ENCODE measurements at regions not wholly inside any gene's neighbourhood (a gene's known extent, or its start where the extent isn't known, plus 50 kb on each side); places are given as distances from the start of the nearest gene placed in this dataset.

DNA sequence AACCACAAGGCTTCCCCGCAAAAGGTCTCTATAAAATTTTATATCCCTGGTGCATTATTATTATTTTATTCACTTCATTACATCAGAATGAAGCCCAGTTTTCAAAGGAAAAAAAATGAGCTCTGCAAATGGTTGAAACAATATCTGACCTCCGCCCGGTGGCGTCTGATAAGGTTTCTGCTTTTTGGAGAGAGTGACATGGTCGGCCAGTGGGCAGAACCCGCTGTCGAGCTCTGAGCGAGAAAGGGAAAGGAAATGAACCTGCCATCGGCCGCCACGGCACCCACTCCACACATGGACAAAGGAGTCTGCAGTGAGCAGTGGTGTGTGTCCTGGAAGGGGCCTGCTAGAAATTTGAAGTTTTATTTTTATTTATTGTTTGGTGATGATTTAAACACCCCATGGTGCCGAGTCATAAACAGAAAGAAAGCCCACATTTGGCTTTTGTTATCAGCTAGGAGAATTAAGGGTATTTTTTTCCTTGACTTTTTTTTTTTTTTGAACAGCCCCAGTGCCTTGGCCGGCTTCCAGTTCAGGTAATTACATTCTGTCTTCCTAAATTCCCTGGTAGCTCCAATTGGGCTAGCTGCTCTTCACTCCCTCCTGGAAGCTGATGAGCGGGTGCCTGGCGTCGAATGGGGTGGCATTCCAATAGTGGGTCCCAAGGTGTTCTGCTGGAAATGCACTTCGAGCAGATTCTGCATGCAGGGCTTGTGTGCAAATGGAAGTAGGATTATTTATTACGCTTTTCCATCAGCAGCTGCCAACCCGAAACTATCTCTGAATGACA, 149.4 kb upstream of the MKI67 start:
- no peak overlapping the region for H3K4me3 ChIP-seq
- H3K9me3 ChIP-seq (ENCODE audit: control insufficient read depth in 4 of 4, insufficient read depth in 3 of 4, low read length in 3 of 4) = peaks cover 0 to 3% (median 0%) of the 10 kb centered on the region in 4 donors
- 54 to 55% methylated on average over 19 of the region's 19 CpGs for WGBS, 2 donors
- H3K9ac ChIP-seq (ENCODE audit: insufficient read depth in 1 of 2, low read length in 2 of 2) = no peak overlapping the region
- DNase-seq = no peak
- H3K36me3 ChIP-seq (ENCODE audit: control insufficient read depth in 4 of 4, insufficient read depth in 4 of 4, low read length in 4 of 4) = no peaks in the 10 kb centered on the region
- TF ChIP-seq, protein P1, sequence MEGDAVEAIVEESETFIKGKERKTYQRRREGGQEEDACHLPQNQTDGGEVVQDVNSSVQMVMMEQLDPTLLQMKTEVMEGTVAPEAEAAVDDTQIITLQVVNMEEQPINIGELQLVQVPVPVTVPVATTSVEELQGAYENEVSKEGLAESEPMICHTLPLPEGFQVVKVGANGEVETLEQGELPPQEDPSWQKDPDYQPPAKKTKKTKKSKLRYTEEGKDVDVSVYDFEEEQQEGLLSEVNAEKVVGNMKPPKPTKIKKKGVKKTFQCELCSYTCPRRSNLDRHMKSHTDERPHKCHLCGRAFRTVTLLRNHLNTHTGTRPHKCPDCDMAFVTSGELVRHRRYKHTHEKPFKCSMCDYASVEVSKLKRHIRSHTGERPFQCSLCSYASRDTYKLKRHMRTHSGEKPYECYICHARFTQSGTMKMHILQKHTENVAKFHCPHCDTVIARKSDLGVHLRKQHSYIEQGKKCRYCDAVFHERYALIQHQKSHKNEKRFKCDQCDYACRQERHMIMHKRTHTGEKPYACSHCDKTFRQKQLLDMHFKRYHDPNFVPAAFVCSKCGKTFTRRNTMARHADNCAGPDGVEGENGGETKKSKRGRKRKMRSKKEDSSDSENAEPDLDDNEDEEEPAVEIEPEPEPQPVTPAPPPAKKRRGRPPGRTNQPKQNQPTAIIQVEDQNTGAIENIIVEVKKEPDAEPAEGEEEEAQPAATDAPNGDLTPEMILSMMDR (IDR thresholded peaks at IDR 0.05; ENCODE audit: control extremely low read depth, extremely low read depth) = no peak
- H3K27me3 ChIP-seq (ENCODE audit: control insufficient read depth in 3 of 3, insufficient read depth in 3 of 3, low read length in 2 of 3) = peaks cover 3 to 13% (median 6%) of the 10 kb centered on the region in 3 donors
- H3K4me1 ChIP-seq (ENCODE audit: control insufficient read depth in 5 of 5, insufficient read depth in 5 of 5, low read length in 5 of 5) = peaks cover 0 to 10% (median 0%) of the 10 kb centered on the region in 5 donors
- H3K27ac ChIP-seq (ENCODE audit: low read depth in 1 of 2, low read length in 1 of 2) = no peak overlapping the region
- ATAC-seq (ENCODE audit: insufficient read depth, low FRiP score) = no peak

DNA sequence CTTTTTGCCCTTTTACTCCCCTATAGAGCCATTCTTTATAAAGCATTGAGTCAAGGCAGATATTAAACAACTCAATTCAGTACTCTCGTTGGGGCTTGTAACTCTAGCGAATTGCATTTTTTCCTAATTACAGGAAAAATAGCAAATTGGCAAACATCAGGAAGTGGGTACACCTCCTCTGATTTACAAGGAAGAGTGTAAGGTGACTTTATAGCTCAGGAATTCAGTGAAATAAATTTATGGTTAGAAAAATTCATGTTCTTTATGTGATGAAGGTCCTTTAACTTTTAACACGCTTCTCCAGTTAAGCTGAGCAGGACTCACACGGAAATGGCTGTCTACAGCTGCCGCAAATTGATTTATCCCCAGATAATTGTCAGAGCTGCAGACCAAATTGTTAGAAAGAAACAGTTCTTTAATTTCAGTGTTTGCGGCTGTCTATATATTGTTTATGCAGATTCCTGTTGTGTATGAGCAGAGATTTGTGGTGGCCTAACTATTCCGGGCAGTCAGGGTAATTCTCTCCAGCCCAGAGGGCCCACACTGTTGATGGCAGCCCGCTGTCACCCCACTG, 151.1 kb upstream of the MKI67 start:
- H3K4me1 ChIP-seq (ENCODE audit: control insufficient read depth in 5 of 5, insufficient read depth in 5 of 5, low read length in 5 of 5) = peaks cover 0 to 10% (median 0%) of the 10 kb centered on the region in 5 donors
- H3K27me3 ChIP-seq (ENCODE audit: control insufficient read depth in 3 of 3, insufficient read depth in 3 of 3, low read length in 2 of 3) = peaks cover 3 to 17% (median 6%) of the 10 kb centered on the region in 3 donors
- ATAC-seq (ENCODE audit: insufficient read depth, low FRiP score) (no peak), DNase-seq (no peak)
- peaks cover 0 to 3% (median 0%) of the 10 kb centered on the region in 4 donors for H3K9me3 ChIP-seq (ENCODE audit: control insufficient read depth in 4 of 4, insufficient read depth in 3 of 4, low read length in 3 of 4)
- 54 to 57% methylated on average over 8 of the region's 8 CpGs for WGBS, 2 donors
- H3K4me3 ChIP-seq = no peak overlapping the region
- H3K27ac ChIP-seq (ENCODE audit: low read depth in 1 of 2, low read length in 1 of 2) = no peak overlapping the region
- no peaks in the 10 kb centered on the region for H3K36me3 ChIP-seq (ENCODE audit: control insufficient read depth in 4 of 4, insufficient read depth in 4 of 4, low read length in 4 of 4)
- no peak overlapping the region for H3K9ac ChIP-seq (ENCODE audit: insufficient read depth in 1 of 2, low read length in 2 of 2)
- TF ChIP-seq, protein P1 (IDR thresholded peaks at IDR 0.05; ENCODE audit: control extremely low read depth, extremely low read depth) = no peak

DNA sequence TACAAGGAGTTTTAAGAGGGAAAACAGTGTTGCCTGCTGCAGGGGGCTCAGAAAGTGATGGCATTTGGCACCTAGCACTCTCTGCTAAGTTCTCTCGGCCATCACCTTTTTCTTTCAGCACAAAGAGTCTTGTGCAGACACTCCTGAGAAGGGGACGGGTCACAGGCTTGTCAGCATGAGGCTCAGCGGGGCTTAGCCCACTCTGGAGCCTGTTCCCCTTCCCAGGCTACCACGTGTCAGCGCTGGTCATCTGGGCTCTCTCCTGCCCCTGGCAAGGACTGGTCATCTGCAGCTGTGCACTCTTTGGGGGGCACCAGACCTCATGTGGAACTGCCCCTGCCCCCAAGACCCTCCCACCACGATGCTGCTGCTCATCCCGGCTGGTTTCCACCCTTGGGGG, 152.1 kb upstream of the MKI67 start:
- Histone ChIP-seq H3K4me3 (no peak overlapping the region), H3K9me3 (ENCODE audit: control insufficient read depth in 4 of 4, insufficient read depth in 3 of 4, low read length in 3 of 4) (peaks cover 0 to 3% (median 0%) of the 10 kb centered on the region in 4 donors), H3K27ac (ENCODE audit: low read depth in 1 of 2, low read length in 1 of 2) (no peak overlapping the region), H3K9ac (ENCODE audit: insufficient read depth in 1 of 2, low read length in 2 of 2) (no peak overlapping the region), H3K27me3 (ENCODE audit: control insufficient read depth in 3 of 3, insufficient read depth in 3 of 3, low read length in 2 of 3) (peaks cover 3 to 17% (median 6%) of the 10 kb centered on the region in 3 donors), H3K4me1 (ENCODE audit: control insufficient read depth in 5 of 5, insufficient read depth in 5 of 5, low read length in 5 of 5) (peaks cover 0 to 10% (median 0%) of the 10 kb centered on the region in 5 donors), H3K36me3 (ENCODE audit: control insufficient read depth in 4 of 4, insufficient read depth in 4 of 4, low read length in 4 of 4) (no peaks in the 10 kb centered on the region)
- ATAC-seq (ENCODE audit: insufficient read depth, low FRiP score) = no peak
- WGBS, 2 donors = 36 to 48% methylated on average over 7 of the region's 7 CpGs
- TF ChIP-seq, protein P1 (IDR thresholded peaks at IDR 0.05; ENCODE audit: control extremely low read depth, extremely low read depth) = no peak
- no peak for DNase-seq

Measured in lung (tissue), 11 donors.